ENCODE measurements at regions not wholly inside any gene's neighbourhood (a gene's known extent, or its start where the extent isn't known, plus 50 kb on each side); places are given as distances from the start of the nearest gene placed in this dataset.

GRCh38 chr15:39269821-39270220 is 311.1 kb upstream of the THBS1 start:
- no peak for DNase-seq
- Histone ChIP-seq H2AFZ (ENCODE audit: insufficient read depth, low read depth, low read length, poor library complexity, severe bottlenecking) (no peak overlapping the region), H3K4me1 (ENCODE audit: control insufficient read depth in 1 of 2, insufficient read depth in 2 of 2, low read length in 2 of 2) (peaks cover 0 to 5% of the 10 kb centered on the region in 2 donors), H3K79me2 (ENCODE audit: insufficient read depth, low read length) (no peaks in the 10 kb centered on the region), H4K20me1 (ENCODE audit: insufficient read depth, low read length) (no peaks in the 10 kb centered on the region), H3K27ac (ENCODE audit: low read depth in 1 of 2, low read length in 2 of 2) (no peak overlapping the region), H3K4me3 (replicated peaks in 1 of 3; ENCODE audit: low read depth in 2 of 3, low read length in 3 of 3) (no peak overlapping the region), H3K36me3 (replicated peaks in 1 of 2; ENCODE audit: control insufficient read depth in 1 of 2, insufficient read depth in 2 of 2, low read length in 2 of 2) (no peaks in the 10 kb centered on the region), H3K4me2 (replicated peaks; ENCODE audit: extremely low read depth, low read length, poor library complexity, severe bottlenecking) (no peak overlapping the region), H3K9ac (ENCODE audit: insufficient read depth, low read length, poor library complexity, severe bottlenecking) (no peak overlapping the region), H3K27me3 (ENCODE audit: control insufficient read depth in 2 of 2, insufficient read depth in 2 of 2, low read length in 2 of 2) (peaks cover 9 to 15% of the 10 kb centered on the region in 2 donors), H3K9me3 (replicated peaks in 1 of 2; ENCODE audit: control insufficient read depth in 1 of 2, insufficient read depth in 1 of 2, low read length in 2 of 2) (no peaks in the 10 kb centered on the region)
- Mint-ChIP-seq H3K36me3 (no peaks in the 10 kb centered on the region), H3K9me3 (peaks cover 0 to 4% (median 0%) of the 10 kb centered on the region in 7 donors), H3K27ac (no peak overlapping the region), H3K4me1 (peaks cover 2% of the 10 kb centered on the region), H3K27me3 (ENCODE audit: low read depth in 3 of 3) (peaks cover 18 to 44% (median 18%) of the 10 kb centered on the region in 3 donors), H3K4me3 (peak overlapping the region in 1 of 2 donors; percentile 19)
- WGBS (ENCODE audit: insufficient coverage), result 100% methylated on average over 2 of the region's 4 CpGs
- intact Hi-C loops (cut with micrococcal nuclease), result loop anchor here in 1 of 2 donors (10.0 kb wide), 1 partner anchor 55 kb away; no protein-coding TSS in a partner anchor
- no peak for TF ChIP-seq CTCF (IDR thresholded peaks at IDR 0.05)

DNA sequence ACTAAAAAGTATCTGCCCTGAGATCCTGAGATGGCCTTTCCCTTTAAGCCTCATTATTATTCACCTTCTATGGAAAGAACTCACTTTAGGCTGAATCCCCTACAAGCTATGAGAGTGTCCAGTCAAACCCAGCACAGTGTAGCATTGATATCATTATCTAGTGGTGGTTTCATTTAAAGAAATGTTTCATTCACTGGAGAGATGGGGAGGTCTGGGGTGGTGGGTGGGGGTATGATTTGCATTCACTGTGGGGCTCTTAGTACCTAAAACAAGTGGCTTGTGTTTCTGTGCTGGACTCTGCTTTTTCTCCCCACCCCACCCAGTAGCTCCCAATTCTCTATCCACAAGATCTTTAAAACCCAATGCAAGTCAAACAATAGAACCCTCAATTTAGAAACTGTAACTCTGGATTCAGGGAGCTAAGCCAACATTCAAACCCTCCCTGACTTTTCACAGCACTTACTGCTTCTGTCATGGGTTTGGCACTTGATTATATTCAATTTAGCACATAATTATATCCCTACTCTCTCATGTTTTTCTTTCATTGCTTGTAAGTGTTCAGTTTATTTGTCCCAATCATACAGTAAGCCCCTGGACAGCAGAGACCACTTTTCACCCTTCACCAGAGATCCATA is 310.5 kb upstream of the THBS1 start:
- DNase-seq, result no peak
- Histone ChIP-seq H2AFZ (ENCODE audit: insufficient read depth, low read depth, low read length, poor library complexity, severe bottlenecking) (no peak overlapping the region), H3K9me3 (replicated peaks in 1 of 2; ENCODE audit: control insufficient read depth in 1 of 2, insufficient read depth in 1 of 2, low read length in 2 of 2) (no peaks in the 10 kb centered on the region), H4K20me1 (ENCODE audit: insufficient read depth, low read length) (no peaks in the 10 kb centered on the region), H3K4me3 (replicated peaks in 1 of 3; ENCODE audit: low read depth in 2 of 3, low read length in 3 of 3) (no peak overlapping the region), H3K4me1 (ENCODE audit: control insufficient read depth in 1 of 2, insufficient read depth in 2 of 2, low read length in 2 of 2) (peaks cover 0 to 5% of the 10 kb centered on the region in 2 donors), H3K4me2 (replicated peaks; ENCODE audit: extremely low read depth, low read length, poor library complexity, severe bottlenecking) (no peak overlapping the region), H3K36me3 (replicated peaks in 1 of 2; ENCODE audit: control insufficient read depth in 1 of 2, insufficient read depth in 2 of 2, low read length in 2 of 2) (no peaks in the 10 kb centered on the region), H3K9ac (ENCODE audit: insufficient read depth, low read length, poor library complexity, severe bottlenecking) (no peak overlapping the region), H3K27me3 (ENCODE audit: control insufficient read depth in 2 of 2, insufficient read depth in 2 of 2, low read length in 2 of 2) (peaks cover 9 to 15% of the 10 kb centered on the region in 2 donors), H3K27ac (ENCODE audit: low read depth in 1 of 2, low read length in 2 of 2) (no peak overlapping the region), H3K79me2 (ENCODE audit: insufficient read depth, low read length) (no peaks in the 10 kb centered on the region)
- H3K9me3 Mint-ChIP-seq, result peaks cover 0 to 4% (median 0%) of the 10 kb centered on the region in 7 donors
- peaks cover 2% of the 10 kb centered on the region for H3K4me1 Mint-ChIP-seq
- no peak for TF ChIP-seq CTCF (IDR thresholded peaks at IDR 0.05)
- no peaks in the 10 kb centered on the region for H3K36me3 Mint-ChIP-seq
- H3K27me3 Mint-ChIP-seq (ENCODE audit: low read depth in 3 of 3), result peaks cover 18 to 43% (median 19%) of the 10 kb centered on the region in 3 donors
- intact Hi-C loops (cut with micrococcal nuclease), result no loop called here
- no peak overlapping the region for H3K27ac Mint-ChIP-seq
- no peak overlapping the region for H3K4me3 Mint-ChIP-seq
